CD14-positive monocyte (primary cell): ENCODE measurements at regions not wholly inside any gene's neighbourhood (a gene's known extent, or its start where the extent isn't known, plus 50 kb on each side); places are given as distances from the start of the nearest gene placed in this dataset.

Experiments used
- DNase-seq, 3 donors: peaks; one replicate each; pipeline ENCODE4 v3.0.0-alpha.2; 2011 to 2022
- H2AFZ ChIP-seq: 2 replicates; pipeline ENCODE4 v1.6.0; 2012; ENCODE audit warnings: mild to moderate bottlenecking, low read depth, low read length, inconsistent platforms; ENCODE audit not compliant: insufficient read depth, poor library complexity, severe bottlenecking
- H3K27ac ChIP-seq, 2 donors: 1 replicate in 1 of 2; 2 replicates in 1 of 2; pipeline ENCODE4 v1.5.1; 2012 to 2013; ENCODE audit warnings: low read length in 2 of 2, control low read depth in 1 of 2, inconsistent platforms in 1 of 2, low read depth in 1 of 2, mild to moderate bottlenecking in 1 of 2
- H3K27me3 ChIP-seq, 2 donors: one replicate each; pipeline versions ENCODE4 v1.6.0 to v1.6.1; 2011 to 2013; ENCODE audit warnings: low read length in 2 of 2; ENCODE audit not compliant: control insufficient read depth in 2 of 2, insufficient read depth in 2 of 2
- H3K36me3 ChIP-seq, 2 donors: replicated peaks in 1 of 2; 1 replicate in 1 of 2; 2 replicates in 1 of 2; pipeline versions ENCODE4 v1.5.1 to v1.6.1; 2012 to 2013; ENCODE audit warnings: low read length in 2 of 2, control low read depth in 1 of 2, inconsistent platforms in 1 of 2, mild to moderate bottlenecking in 1 of 2; ENCODE audit not compliant: insufficient read depth in 2 of 2, control insufficient read depth in 1 of 2
- H3K4me1 ChIP-seq, 2 donors: 1 replicate in 1 of 2; 2 replicates in 1 of 2; pipeline versions ENCODE4 v1.5.1 to v1.6.1; 2012 to 2013; ENCODE audit warnings: low read length in 2 of 2, control low read depth in 1 of 2, inconsistent platforms in 1 of 2, mild to moderate bottlenecking in 1 of 2, moderate library complexity in 1 of 2; ENCODE audit not compliant: insufficient read depth in 2 of 2, control insufficient read depth in 1 of 2
- H3K4me2 ChIP-seq: replicated peaks from 2 replicates; pipeline ENCODE3; 2012; ENCODE audit warnings: low read length, moderate library complexity, mild to moderate bottlenecking; ENCODE audit not compliant: poor library complexity, severe bottlenecking; ENCODE audit errors: extremely low read depth
- H3K4me3 ChIP-seq, 3 experiments: fragments of 200-600 bp in 1 of 3; sonication (generic) in 1 of 3; replicated peaks in 1 of 3; 1 replicate in 2 of 3; 2 replicates in 1 of 3; pipeline ENCODE4 v1.5.1; 2011 to 2013; ENCODE audit warnings: low read length in 3 of 3, mild to moderate bottlenecking in 3 of 3, control low read depth in 2 of 3, low read depth in 2 of 3, inconsistent platforms in 1 of 3, moderate library complexity in 1 of 3
- H3K79me2 ChIP-seq: 2 replicates; pipeline ENCODE4 v1.6.0; 2012; ENCODE audit warnings: mild to moderate bottlenecking, control low read depth, inconsistent platforms, low read length, moderate library complexity; ENCODE audit not compliant: insufficient read depth
- H3K9ac ChIP-seq: 2 replicates; pipeline ENCODE4 v1.6.0; 2017; ENCODE audit warnings: low read length, mild to moderate bottlenecking; ENCODE audit not compliant: insufficient read depth, poor library complexity, severe bottlenecking
- H3K9me3 ChIP-seq, 2 donors: replicated peaks in 1 of 2; 1 replicate in 1 of 2; 2 replicates in 1 of 2; pipeline versions ENCODE4 v1.5.1 to v1.6.1; 2012 to 2013; ENCODE audit warnings: low read length in 2 of 2, control low read depth in 1 of 2; ENCODE audit not compliant: control insufficient read depth in 1 of 2, insufficient read depth in 1 of 2
- H4K20me1 ChIP-seq: 2 replicates; pipeline ENCODE4 v1.6.0; 2012; ENCODE audit warnings: mild to moderate bottlenecking, low read length, control low read depth, moderate library complexity; ENCODE audit not compliant: insufficient read depth
- H3K27ac Mint-ChIP-seq, 7 donors: one replicate each; pipeline ENCODE4 v1.8.0; 2020; ENCODE audit warnings: mild to moderate bottlenecking in 7 of 7, mixed read lengths in 7 of 7, moderate library complexity in 6 of 7, inconsistent platforms in 2 of 7
- H3K27me3 Mint-ChIP-seq, 3 donors: one replicate each; pipeline ENCODE4 v1.8.0; 2021 to 2022; ENCODE audit warnings: low read depth in 3 of 3, mild to moderate bottlenecking in 3 of 3, mixed read lengths in 3 of 3, moderate library complexity in 3 of 3, inconsistent platforms in 1 of 3
- H3K36me3 Mint-ChIP-seq, 2 donors: one replicate each; pipeline ENCODE4 v1.8.0; 2020; ENCODE audit warnings: mixed read lengths in 2 of 2, inconsistent platforms in 1 of 2, mild to moderate bottlenecking in 1 of 2
- H3K4me1 Mint-ChIP-seq: one replicate; pipeline ENCODE4 v1.8.0; 2020; ENCODE audit warnings: mild to moderate bottlenecking, mixed read lengths
- H3K4me3 Mint-ChIP-seq, 2 donors: one replicate each; pipeline ENCODE4 v1.8.0; 2020; ENCODE audit warnings: mild to moderate bottlenecking in 2 of 2, mixed read lengths in 2 of 2, moderate library complexity in 1 of 2
- H3K9me3 Mint-ChIP-seq, 7 donors: one replicate each; pipeline ENCODE4 v1.8.0; 2020 to 2022; ENCODE audit warnings: mixed read lengths in 7 of 7, mild to moderate bottlenecking in 6 of 7, moderate library complexity in 6 of 7, inconsistent platforms in 2 of 7
- WGBS: methylation state at CpG from one replicate; pipeline ENCODE4 v1.1.5; 2013; ENCODE audit warnings: missing lambda C conversion rate; ENCODE audit not compliant: insufficient coverage; 5-methylcytosine and 5-hydroxymethylcytosine counted together
- intact Hi-C, 2 donors: fragments of 100-400 bp; cut with micrococcal nuclease; formaldehyde crosslinking; loops; one replicate each; pipeline versions ENCODE4 v1.15.0 to v1.15.1; 2023
- TF ChIP-seq, protein P1 (sequence below): fragments of 200-600 bp; IDR thresholded peaks from one replicate; pipeline ENCODE4 v1.8.0; 2022; ENCODE audit warnings: antibody characterized with exemption, mild to moderate bottlenecking

DNA sequence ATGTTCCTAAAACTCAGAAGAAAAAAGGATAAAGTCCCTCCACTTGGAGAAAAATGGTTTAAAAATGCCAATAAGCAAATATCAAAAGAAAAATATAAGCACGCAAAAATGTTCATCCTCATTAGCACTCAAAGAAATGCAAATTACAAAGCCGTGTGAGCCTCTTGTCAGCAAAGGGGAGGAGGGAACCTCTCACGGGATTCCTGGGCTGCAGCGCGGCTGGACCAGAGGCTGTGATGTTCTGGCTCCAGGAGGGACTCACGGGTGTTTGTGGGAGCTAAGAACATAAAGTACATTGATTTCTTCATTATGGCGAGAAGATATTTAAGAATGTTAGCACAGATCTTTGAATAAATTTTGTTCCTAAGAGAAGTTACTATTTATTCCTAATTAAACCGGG, 1451.2 kb downstream of the BRD1 start:
- H3K4me3 ChIP-seq = no peak overlapping the region
- Mint-ChIP-seq H3K9me3 (peaks cover 0 to 8% (median 3%) of the 10 kb centered on the region in 7 donors), H3K27ac (no peak overlapping the region), H3K4me1 (no peaks in the 10 kb centered on the region), H3K36me3 (no peaks in the 10 kb centered on the region), H3K4me3 (no peak overlapping the region), H3K27me3 (peaks cover 2 to 9% (median 5%) of the 10 kb centered on the region in 3 donors)
- WGBS = no CpG with 5 or more reads among the region's 8 CpGs
- no peak overlapping the region for H3K9ac ChIP-seq
- TF ChIP-seq, protein P1, sequence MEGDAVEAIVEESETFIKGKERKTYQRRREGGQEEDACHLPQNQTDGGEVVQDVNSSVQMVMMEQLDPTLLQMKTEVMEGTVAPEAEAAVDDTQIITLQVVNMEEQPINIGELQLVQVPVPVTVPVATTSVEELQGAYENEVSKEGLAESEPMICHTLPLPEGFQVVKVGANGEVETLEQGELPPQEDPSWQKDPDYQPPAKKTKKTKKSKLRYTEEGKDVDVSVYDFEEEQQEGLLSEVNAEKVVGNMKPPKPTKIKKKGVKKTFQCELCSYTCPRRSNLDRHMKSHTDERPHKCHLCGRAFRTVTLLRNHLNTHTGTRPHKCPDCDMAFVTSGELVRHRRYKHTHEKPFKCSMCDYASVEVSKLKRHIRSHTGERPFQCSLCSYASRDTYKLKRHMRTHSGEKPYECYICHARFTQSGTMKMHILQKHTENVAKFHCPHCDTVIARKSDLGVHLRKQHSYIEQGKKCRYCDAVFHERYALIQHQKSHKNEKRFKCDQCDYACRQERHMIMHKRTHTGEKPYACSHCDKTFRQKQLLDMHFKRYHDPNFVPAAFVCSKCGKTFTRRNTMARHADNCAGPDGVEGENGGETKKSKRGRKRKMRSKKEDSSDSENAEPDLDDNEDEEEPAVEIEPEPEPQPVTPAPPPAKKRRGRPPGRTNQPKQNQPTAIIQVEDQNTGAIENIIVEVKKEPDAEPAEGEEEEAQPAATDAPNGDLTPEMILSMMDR = no peak
- H4K20me1 ChIP-seq = no peaks in the 10 kb centered on the region
- H3K79me2 ChIP-seq = no peaks in the 10 kb centered on the region
- H3K9me3 ChIP-seq = peaks cover 0 to 10% of the 10 kb centered on the region in 2 donors
- no peak overlapping the region for H3K4me2 ChIP-seq
- no peak for DNase-seq
- H3K4me1 ChIP-seq = no peaks in the 10 kb centered on the region
- no peaks in the 10 kb centered on the region for H3K36me3 ChIP-seq
- H3K27ac ChIP-seq = no peak overlapping the region
- intact Hi-C loops = no loop called here
- H2AFZ ChIP-seq = no peak overlapping the region
- H3K27me3 ChIP-seq = peaks cover 0 to 4% of the 10 kb centered on the region in 2 donors

DNA sequence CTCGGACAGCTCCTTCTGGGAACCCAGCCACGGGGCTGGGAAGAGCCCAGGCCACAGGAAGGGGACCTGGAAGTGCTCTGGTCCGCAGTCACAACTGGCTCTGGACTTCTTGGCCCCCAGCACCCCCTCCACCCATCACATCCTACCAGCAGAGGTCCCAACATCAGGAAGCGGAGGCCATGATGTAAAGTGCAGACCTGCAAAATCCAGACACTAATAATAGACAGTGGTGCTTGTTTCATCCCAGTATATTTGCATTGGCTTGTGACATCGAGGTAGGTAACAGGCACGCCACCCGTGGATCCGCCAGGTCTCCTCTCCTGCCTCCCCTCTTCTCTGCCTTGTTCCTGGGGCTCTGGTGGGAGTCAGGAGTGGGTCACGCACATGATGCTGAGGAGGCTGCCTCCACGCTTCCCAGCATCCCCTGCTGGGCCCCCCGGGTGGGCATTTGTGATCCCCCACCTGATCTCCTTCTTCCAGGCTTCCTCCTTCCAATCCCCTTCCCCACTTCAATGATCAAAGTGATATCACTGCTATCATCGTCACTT, 1454.0 kb downstream of the BRD1 start:
- 76% methylated on average over 7 of the region's 12 CpGs for WGBS
- H3K36me3 Mint-ChIP-seq = no peaks in the 10 kb centered on the region
- TF ChIP-seq, protein P1 = no peak

More for the DNA sequence above, 1454.0 kb downstream of the BRD1 start:
- no peak overlapping the region for H3K4me3 ChIP-seq
- H3K4me2 ChIP-seq = no peak overlapping the region
- H3K79me2 ChIP-seq = no peaks in the 10 kb centered on the region
- no peaks in the 10 kb centered on the region for H3K4me1 Mint-ChIP-seq
- H3K9me3 Mint-ChIP-seq = peaks cover 0 to 3% (median 0%) of the 10 kb centered on the region in 7 donors
- no peaks in the 10 kb centered on the region for H3K36me3 ChIP-seq
- no peak overlapping the region for H2AFZ ChIP-seq
- peaks cover 0 to 4% of the 10 kb centered on the region in 2 donors for H3K27me3 ChIP-seq
- no peaks in the 10 kb centered on the region for H3K9me3 ChIP-seq
- no peak overlapping the region for H3K27ac Mint-ChIP-seq
- no peak overlapping the region for H3K4me3 Mint-ChIP-seq
- H3K27ac ChIP-seq = no peak overlapping the region
- H3K27me3 Mint-ChIP-seq = peaks cover 3 to 11% (median 8%) of the 10 kb centered on the region in 3 donors
- H3K9ac ChIP-seq = no peak overlapping the region
- no peak for DNase-seq
- intact Hi-C loops = no loop called here
- H4K20me1 ChIP-seq = no peaks in the 10 kb centered on the region
- H3K4me1 ChIP-seq = no peaks in the 10 kb centered on the region
